ENCODE measurements at regions not wholly inside any gene's neighbourhood (a gene's known extent, or its start where the extent isn't known, plus 50 kb on each side); places are given as distances from the start of the nearest gene placed in this dataset.

- Histone ChIP-seq H2AFZ (ENCODE audit: low read length) (no peak overlapping the region), H3K27ac (ENCODE audit: insufficient read depth, low read length) (no peak overlapping the region), H3K9me3 (ENCODE audit: control insufficient read depth, insufficient read depth, low read depth, low read length) (no peaks in the 10 kb centered on the region), H3K36me3 (ENCODE audit: control insufficient read depth, insufficient read depth, low read length) (no peaks in the 10 kb centered on the region), H3K9ac (ENCODE audit: insufficient read depth, low read length) (no peak overlapping the region), H3K27me3 (ENCODE audit: control insufficient read depth, insufficient read depth, low read length) (no peaks in the 10 kb centered on the region), H3K4me1 (ENCODE audit: control insufficient read depth, extremely low read depth, insufficient read depth, low read length) (peaks cover 13% of the 10 kb centered on the region), H3K4me3 (replicated peaks in 1 of 4; ENCODE audit: control extremely low read depth in 1 of 4, insufficient read depth in 1 of 4, low read depth in 3 of 4, low read length in 4 of 4) (no peak overlapping the region), H4K20me1 (ENCODE audit: control insufficient read depth, extremely low read depth, insufficient read depth, low read length) (no peaks in the 10 kb centered on the region), H3K79me2 (ENCODE audit: control insufficient read depth, insufficient read depth, low read length) (no peaks in the 10 kb centered on the region), H3K4me2 (ENCODE audit: extremely low read depth, insufficient read depth, low read length) (no peak overlapping the region)
- TF ChIP-seq EZH2 (IDR thresholded peaks at IDR 0.05; ENCODE audit: low read length, missing control alignments) (no peak), CTCF (conservative IDR thresholded peaks at IDR 0.05 in 1 of 2, IDR thresholded peaks at IDR 0.05 in 1 of 2; ENCODE audit: low read depth in 1 of 2, low read length in 2 of 2) (no peak)
- DNase-seq (ENCODE audit: low read depth in 2 of 2), result no peak
Observed at GRCh38 chr10:3422282-3422681, 249.7 kb upstream of the PITRM1 start.

- no peak overlapping the region for H2AFZ ChIP-seq (ENCODE audit: low read length)
Observed at GRCh38 chr10:3421537-3422257, 249.1 kb upstream of the PITRM1 start.

More at GRCh38 chr10:3421537-3422257, 249.1 kb upstream of the PITRM1 start:
- no peak overlapping the region for H3K4me3 ChIP-seq (replicated peaks in 1 of 4; ENCODE audit: control extremely low read depth in 1 of 4, insufficient read depth in 1 of 4, low read depth in 3 of 4, low read length in 4 of 4)
- H3K27ac ChIP-seq (ENCODE audit: insufficient read depth, low read length), result no peak overlapping the region
- H4K20me1 ChIP-seq (ENCODE audit: control insufficient read depth, extremely low read depth, insufficient read depth, low read length), result no peaks in the 10 kb centered on the region
- no peak for DNase-seq (ENCODE audit: low read depth in 2 of 2)
- H3K27me3 ChIP-seq (ENCODE audit: control insufficient read depth, insufficient read depth, low read length), result no peaks in the 10 kb centered on the region
- no peaks in the 10 kb centered on the region for H3K9me3 ChIP-seq (ENCODE audit: control insufficient read depth, insufficient read depth, low read depth, low read length)
- H3K36me3 ChIP-seq (ENCODE audit: control insufficient read depth, insufficient read depth, low read length), result no peaks in the 10 kb centered on the region
- TF ChIP-seq EZH2 (IDR thresholded peaks at IDR 0.05; ENCODE audit: low read length, missing control alignments) (no peak), CTCF (conservative IDR thresholded peaks at IDR 0.05 in 1 of 2, IDR thresholded peaks at IDR 0.05 in 1 of 2; ENCODE audit: low read depth in 1 of 2, low read length in 2 of 2) (no peak)
- H3K4me1 ChIP-seq (ENCODE audit: control insufficient read depth, extremely low read depth, insufficient read depth, low read length), result peaks cover 9% of the 10 kb centered on the region
- H3K4me2 ChIP-seq (ENCODE audit: extremely low read depth, insufficient read depth, low read length), result no peak overlapping the region
- no peaks in the 10 kb centered on the region for H3K79me2 ChIP-seq (ENCODE audit: control insufficient read depth, insufficient read depth, low read length)
- H3K9ac ChIP-seq (ENCODE audit: insufficient read depth, low read length), result no peak overlapping the region
